H9 (cell line): ENCODE measurements at regions not wholly inside any gene's neighbourhood (a gene's known extent, or its start where the extent isn't known, plus 50 kb on each side); places are given as distances from the start of the nearest gene placed in this dataset.
"Not testable (repeated sequence)": the region's sequence is repeated elsewhere in the genome, so short reads cannot be mapped to it uniquely, and the experiment has no call there.

Experiments
- DNase-seq: peaks from one replicate; pipeline ENCODE4 v3.0.0-alpha.2; 2017
- H2AFZ ChIP-seq: one replicate; pipeline ENCODE4 v1.6.1; 2013; ENCODE audit warnings: mild to moderate bottlenecking, low read length, control low read depth, moderate library complexity
- H2AK5ac ChIP-seq: 2 replicates; pipeline ENCODE4 v1.6.1; 2013; ENCODE audit warnings: low read length, control low read depth, mixed read lengths; ENCODE audit not compliant: insufficient read length
- H2BK120ac ChIP-seq: one replicate; pipeline ENCODE4 v1.6.1; 2013; ENCODE audit warnings: low read depth, mild to moderate bottlenecking, low read length, control low read depth, inconsistent platforms; ENCODE audit not compliant: poor library complexity, severe bottlenecking
- H2BK12ac ChIP-seq: 2 replicates; pipeline ENCODE4 v1.6.1; 2013; ENCODE audit warnings: low read length, control low read depth, mixed read lengths, low read depth; ENCODE audit not compliant: insufficient read length
- H2BK15ac ChIP-seq: 2 replicates; pipeline ENCODE4 v1.6.1; 2013; ENCODE audit warnings: low read depth, low read length, control low read depth
- H2BK20ac ChIP-seq: one replicate; pipeline ENCODE4 v1.6.1; 2013; ENCODE audit warnings: low read depth, mild to moderate bottlenecking, low read length, control low read depth, inconsistent platforms; ENCODE audit not compliant: poor library complexity, severe bottlenecking
- H2BK5ac ChIP-seq: 2 replicates; pipeline ENCODE4 v1.6.1; 2013; ENCODE audit warnings: low read length, control low read depth, mixed read lengths; ENCODE audit not compliant: insufficient read length
- H3K14ac ChIP-seq: 2 replicates; pipeline ENCODE4 v1.6.1; 2013; ENCODE audit warnings: low read length, control low read depth; ENCODE audit not compliant: insufficient read depth
- H3K18ac ChIP-seq: 2 replicates; pipeline ENCODE4 v1.6.1; 2013; ENCODE audit warnings: low read depth, mild to moderate bottlenecking, mixed read lengths, low read length, control low read depth; ENCODE audit not compliant: insufficient read length
- H3K23ac ChIP-seq: 2 replicates; pipeline ENCODE4 v1.6.1; 2013; ENCODE audit warnings: low read length, control low read depth, mixed read lengths, low read depth; ENCODE audit not compliant: insufficient read length
- H3K23me2 ChIP-seq: 2 replicates; pipeline ENCODE4 v1.6.1; 2013; ENCODE audit warnings: low read depth, mild to moderate bottlenecking, mixed read lengths, low read length, control low read depth; ENCODE audit not compliant: insufficient read length, poor library complexity, severe bottlenecking
- H3K27ac ChIP-seq: 2 replicates; pipeline ENCODE4 v1.5.1; 2013; ENCODE audit warnings: low read length, control low read depth, mixed read lengths, low read depth; ENCODE audit not compliant: insufficient read length
- H3K27me3 ChIP-seq: 2 replicates; pipeline ENCODE4 v1.6.1; 2013; ENCODE audit warnings: low read length, control low read depth, inconsistent platforms; ENCODE audit not compliant: insufficient read depth
- H3K4ac ChIP-seq: 2 replicates; pipeline ENCODE4 v1.6.1; 2013; ENCODE audit warnings: low read depth, mild to moderate bottlenecking, control low read depth, inconsistent platforms, low read length, moderate library complexity
- H3K4me1 ChIP-seq: 2 replicates; pipeline ENCODE4 v1.6.1; 2013; ENCODE audit warnings: low read length, control low read depth, inconsistent platforms; ENCODE audit not compliant: insufficient read depth
- H3K4me2 ChIP-seq: 2 replicates; pipeline ENCODE4 v1.6.1; 2013; ENCODE audit warnings: low read length, control low read depth, mixed read lengths; ENCODE audit not compliant: insufficient read length, insufficient read depth
- H3K56ac ChIP-seq: 2 replicates; pipeline ENCODE4 v1.6.1; 2013; ENCODE audit warnings: low read depth, mild to moderate bottlenecking, mixed read lengths, low read length, control low read depth; ENCODE audit not compliant: insufficient read length
- H3K79me1 ChIP-seq: 2 replicates; pipeline ENCODE4 v1.6.1; 2013; ENCODE audit warnings: low read depth, mild to moderate bottlenecking, moderate library complexity, low read length, control low read depth, inconsistent platforms; ENCODE audit not compliant: insufficient read depth, poor library complexity, severe bottlenecking
- H3K79me2 ChIP-seq: 2 replicates; pipeline ENCODE4 v1.6.1; 2013; ENCODE audit warnings: low read length, control low read depth, inconsistent platforms; ENCODE audit not compliant: insufficient read depth
- H3K9ac ChIP-seq: 2 replicates; pipeline ENCODE4 v1.6.1; 2013; ENCODE audit warnings: low read length, control low read depth, mixed read lengths; ENCODE audit not compliant: insufficient read length; ENCODE audit errors: extremely low read depth
- H3K9me3 ChIP-seq: one replicate; pipeline ENCODE4 v1.6.1; 2013; ENCODE audit warnings: low read depth, low read length, inconsistent platforms; ENCODE audit not compliant: control insufficient read depth
- H3T11ph ChIP-seq: one replicate; pipeline ENCODE4 v1.6.1; 2013; ENCODE audit warnings: mild to moderate bottlenecking, low read length, control low read depth, inconsistent platforms
- H4K20me1 ChIP-seq: one replicate; pipeline ENCODE4 v1.6.1; 2013; ENCODE audit not compliant: control insufficient read depth, insufficient read length, insufficient read depth
- H4K5ac ChIP-seq: 2 replicates; pipeline ENCODE4 v1.6.1; 2013; ENCODE audit warnings: low read depth, mild to moderate bottlenecking, mixed read lengths, low read length, control low read depth; ENCODE audit not compliant: insufficient read length
- H4K8ac ChIP-seq: replicated peaks from 2 replicates; pipeline ENCODE4 v1.6.1; 2013; ENCODE audit warnings: low read length, control low read depth, mixed read lengths, low read depth; ENCODE audit not compliant: insufficient read length
- H4K91ac ChIP-seq: 2 replicates; pipeline ENCODE4 v1.6.1; 2013; ENCODE audit warnings: low read depth, mild to moderate bottlenecking, moderate library complexity, mixed read lengths, low read length, control low read depth; ENCODE audit not compliant: insufficient read length
- H3K27ac Mint-ChIP-seq, 3 experiments: 2 replicates in 2 of 3; 3 replicates in 1 of 3; pipeline ENCODE4 v1.8.0; 2020 to 2021; ENCODE audit warnings: mixed read lengths in 3 of 3, mild to moderate bottlenecking in 1 of 3, moderate library complexity in 1 of 3
- H3K27me3 Mint-ChIP-seq: 2 replicates; pipeline ENCODE4 v1.8.0; 2021; ENCODE audit warnings: low read depth, mild to moderate bottlenecking, moderate library complexity, mixed read lengths
- H3K36me3 Mint-ChIP-seq, 3 experiments: 2 replicates in 2 of 3; 3 replicates in 1 of 3; pipeline ENCODE4 v1.8.0; 2020 to 2021; ENCODE audit warnings: low read depth in 3 of 3, mixed read lengths in 3 of 3; ENCODE audit not compliant: insufficient read depth in 1 of 3
- H3K4me1 Mint-ChIP-seq, 2 experiments: 2 replicates each; pipeline ENCODE4 v1.8.0; 2020; ENCODE audit warnings: mixed read lengths in 2 of 2
- H3K4me3 Mint-ChIP-seq, 2 experiments: 2 replicates in 1 of 2; 3 replicates in 1 of 2; pipeline ENCODE4 v1.8.0; 2020 to 2021; ENCODE audit warnings: mild to moderate bottlenecking in 2 of 2, mixed read lengths in 2 of 2, moderate library complexity in 1 of 2
- H3K9me3 Mint-ChIP-seq, 2 experiments: 2 replicates in 1 of 2; 3 replicates in 1 of 2; pipeline ENCODE4 v1.8.0; 2020; ENCODE audit warnings: mild to moderate bottlenecking in 2 of 2, mixed read lengths in 2 of 2, moderate library complexity in 1 of 2
- WGBS: extraction: QIAGEN DNeasy Blood & Tissue Kit; methylation state at CpG from one replicate; pipeline ENCODE4 v1.1.7; 2013; ENCODE audit warnings: missing lambda C conversion rate, low lambda C conversion rate, mixed read lengths; ENCODE audit not compliant: insufficient read length; ENCODE audit errors: extremely low coverage; 5-methylcytosine and 5-hydroxymethylcytosine counted together

- H2BK5ac ChIP-seq, H4K20me1 ChIP-seq, H4K5ac ChIP-seq, H3K27ac Mint-ChIP-seq, H3K4me3 Mint-ChIP-seq, H2BK20ac ChIP-seq, H3K4me1 Mint-ChIP-seq, H2BK12ac ChIP-seq, H3T11ph ChIP-seq, H2AFZ ChIP-seq, H3K14ac ChIP-seq, H3K4ac ChIP-seq, H3K4me1 ChIP-seq, H3K56ac ChIP-seq, H3K27me3 Mint-ChIP-seq, H2AK5ac ChIP-seq, H3K9ac ChIP-seq, H2BK120ac ChIP-seq, H3K23me2 ChIP-seq, H3K4me2 ChIP-seq, H3K27me3 ChIP-seq, H3K79me1 ChIP-seq, H4K91ac ChIP-seq, H2BK15ac ChIP-seq, H3K18ac ChIP-seq, H3K27ac ChIP-seq, H3K79me2 ChIP-seq, H4K8ac ChIP-seq, H3K23ac ChIP-seq, DNase-seq: not testable (repeated sequence)
- H3K9me3 ChIP-seq = peaks cover 38% of the 10 kb centered on the region
- peaks cover 75 to 80% of the 10 kb centered on the region in 2 experiments for H3K9me3 Mint-ChIP-seq
- H3K36me3 Mint-ChIP-seq = peaks cover 0 to 20% (median 5%) of the 10 kb centered on the region in 3 experiments; a peak in 4 of 7 replicates
- WGBS = no CpG with 5 or more reads among the region's 4 CpGs
Observed at GRCh38 chr14:106468869-106469268, 942.5 kb downstream of the TMEM121 start.

- H4K91ac ChIP-seq, H3K23ac ChIP-seq, H3K4me3 Mint-ChIP-seq: not testable (repeated sequence)
Observed at GRCh38 chr14:106470028-106470427, 943.6 kb downstream of the TMEM121 start.

More at GRCh38 chr14:106470028-106470427, 943.6 kb downstream of the TMEM121 start:
- not testable (repeated sequence) for H3K27ac Mint-ChIP-seq, H2BK20ac ChIP-seq, H3K79me1 ChIP-seq, H2BK5ac ChIP-seq, H4K5ac ChIP-seq, H3K4ac ChIP-seq, H3K4me1 Mint-ChIP-seq, H3K23me2 ChIP-seq, H4K20me1 ChIP-seq, H3K18ac ChIP-seq, H3K27me3 Mint-ChIP-seq, H3K56ac ChIP-seq, H3K27me3 ChIP-seq, H3K14ac ChIP-seq, H2AK5ac ChIP-seq, H2AFZ ChIP-seq, H4K8ac ChIP-seq, H2BK120ac ChIP-seq, DNase-seq, H2BK12ac ChIP-seq, H3T11ph ChIP-seq, H3K9ac ChIP-seq, H3K79me2 ChIP-seq, H3K4me2 ChIP-seq, H3K4me1 ChIP-seq, H3K27ac ChIP-seq, H2BK15ac ChIP-seq
- Mint-ChIP-seq H3K9me3 (peaks cover 76 to 81% of the 10 kb centered on the region in 2 experiments), H3K36me3 (peaks cover 0 to 20% (median 7%) of the 10 kb centered on the region in 3 experiments; a peak in 5 of 7 replicates)
- H3K9me3 ChIP-seq = peaks cover 38% of the 10 kb centered on the region
- WGBS = no CpG with 5 or more reads among the region's 3 CpGs
